Adrenal gland (tissue), 9 donors: ENCODE measurements at regions not wholly inside any gene's neighbourhood (a gene's known extent, or its start where the extent isn't known, plus 50 kb on each side); places are given as distances from the start of the nearest gene placed in this dataset.
"Not testable (repeated sequence)": the region's sequence is repeated elsewhere in the genome, so short reads cannot be mapped to it uniquely, and the experiment has no call there.

ENCODE experiments used
- DNase-seq, 7 donors: peaks; one replicate each; pipeline ENCODE4 v3.0.0-alpha.2; 2019 to 2020
- H3K27ac ChIP-seq, 5 donors: fragments of 200-600 bp; sonication (generic) in 4 of 5; 1 replicate in 3 of 5; 2 replicates in 2 of 5; pipeline versions ENCODE4 v1.5.1 to v1.8.0; 2016 to 2020; ENCODE audit warnings: mild to moderate bottlenecking in 1 of 5
- H3K27me3 ChIP-seq: fragments of 200-600 bp; 2 replicates; pipeline ENCODE4 v1.8.0; 2021
- H3K36me3 ChIP-seq, 2 donors: fragments of 200-600 bp; replicated peaks in 1 of 2; 1 replicate in 1 of 2; 2 replicates in 1 of 2; pipeline versions ENCODE4 v1.5.1 to v1.8.0; 2018 to 2022
- H3K4me1 ChIP-seq, 2 donors: fragments of 200-600 bp; replicated peaks in 1 of 2; 1 replicate in 1 of 2; 2 replicates in 1 of 2; pipeline versions ENCODE4 v1.5.1 to v1.8.0; 2018 to 2021
- H3K4me3 ChIP-seq, 4 donors: fragments of 200-600 bp; sonication (generic) in 3 of 4; one replicate each; pipeline ENCODE4 v1.5.1; 2016 to 2018
- H3K9me3 ChIP-seq, 3 donors: fragments of 200-600 bp; sonication (generic) in 1 of 3; replicated peaks in 1 of 3; 1 replicate in 2 of 3; 2 replicates in 1 of 3; pipeline versions ENCODE4 v1.5.1 to v1.8.0; 2016 to 2021
- POLR2A ChIP-seq, 2 donors: fragments of 450-650 bp; IDR thresholded peaks; one replicate each; pipeline ENCODE4 v1.6.1; 2017; ENCODE audit warnings: antibody characterized with exemption in 2 of 2, mild to moderate bottlenecking in 2 of 2, moderate library complexity in 1 of 2
- WGBS, 4 donors: extraction: QIAGEN DNeasy Blood & Tissue Kit in 2 of 4; methylation state at CpG; one replicate each; pipeline versions ENCODE4 v1.1.5 to v1.1.7; 2013 to 2017; 5-methylcytosine and 5-hydroxymethylcytosine counted together
- intact Hi-C, 2 donors: fragments of 100-400 bp; cut with DNase I; formaldehyde crosslinking; loops; one replicate each; pipeline versions ENCODE4 v1.14.1 to v1.15.0; 2022 to 2023
- TF ChIP-seq, protein P1 (sequence below), 6 experiments: fragments of 450-650 bp in 4 of 6; fragments of 200-600 bp in 2 of 6; sonication (generic) in 1 of 6; IDR thresholded peaks; 1 replicate in 5 of 6; 2 replicates in 1 of 6; pipeline versions ENCODE4 v1.5.1 to v1.8.0; 2016 to 2021; ENCODE audit warnings: antibody characterized with exemption in 6 of 6, mild to moderate bottlenecking in 2 of 6, moderate library complexity in 1 of 6
- donor health status: healthy with polysubstance abuse.
- donor health status: Bipolar disorder and iron deficiency.
- donor health status: DM: yes; HTN: yes; CAD: no.
- donor health status: DM: no; HTN: no; CAD: no.
- donor health status: DM: no; HTN: no; CAD: no.

DNA sequence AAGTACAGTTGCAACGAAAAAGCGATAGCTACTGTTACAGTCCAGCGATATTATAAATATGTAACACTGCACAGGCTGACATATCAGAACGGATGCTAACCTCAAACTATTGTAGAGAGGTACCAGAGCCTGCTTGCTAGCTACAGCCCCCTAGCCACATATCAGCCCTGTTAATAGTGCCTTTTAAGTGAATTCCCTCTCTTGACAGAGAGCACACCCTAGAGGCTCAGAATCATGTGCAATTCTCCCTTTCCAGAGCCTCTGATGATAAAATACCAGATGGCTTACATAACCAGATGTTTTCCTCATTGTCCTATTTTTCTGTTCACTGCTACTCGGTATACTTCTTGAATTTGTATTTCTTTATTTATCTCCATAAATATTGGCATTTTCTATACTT lies 960.7 kb upstream of the CELF2 start:
- no peak for TF ChIP-seq POLR2A (IDR thresholded peaks at IDR 0.05)
- TF ChIP-seq, protein P1, sequence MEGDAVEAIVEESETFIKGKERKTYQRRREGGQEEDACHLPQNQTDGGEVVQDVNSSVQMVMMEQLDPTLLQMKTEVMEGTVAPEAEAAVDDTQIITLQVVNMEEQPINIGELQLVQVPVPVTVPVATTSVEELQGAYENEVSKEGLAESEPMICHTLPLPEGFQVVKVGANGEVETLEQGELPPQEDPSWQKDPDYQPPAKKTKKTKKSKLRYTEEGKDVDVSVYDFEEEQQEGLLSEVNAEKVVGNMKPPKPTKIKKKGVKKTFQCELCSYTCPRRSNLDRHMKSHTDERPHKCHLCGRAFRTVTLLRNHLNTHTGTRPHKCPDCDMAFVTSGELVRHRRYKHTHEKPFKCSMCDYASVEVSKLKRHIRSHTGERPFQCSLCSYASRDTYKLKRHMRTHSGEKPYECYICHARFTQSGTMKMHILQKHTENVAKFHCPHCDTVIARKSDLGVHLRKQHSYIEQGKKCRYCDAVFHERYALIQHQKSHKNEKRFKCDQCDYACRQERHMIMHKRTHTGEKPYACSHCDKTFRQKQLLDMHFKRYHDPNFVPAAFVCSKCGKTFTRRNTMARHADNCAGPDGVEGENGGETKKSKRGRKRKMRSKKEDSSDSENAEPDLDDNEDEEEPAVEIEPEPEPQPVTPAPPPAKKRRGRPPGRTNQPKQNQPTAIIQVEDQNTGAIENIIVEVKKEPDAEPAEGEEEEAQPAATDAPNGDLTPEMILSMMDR (IDR thresholded peaks at IDR 0.05): no peak
- intact Hi-C loops: no loop called here
- no peak for DNase-seq
- Histone ChIP-seq H3K4me3 (no peak overlapping the region), H3K9me3 (no peaks in the 10 kb centered on the region), H3K36me3 (no peaks in the 10 kb centered on the region), H3K4me1 (no peaks in the 10 kb centered on the region), H3K27me3 (no peaks in the 10 kb centered on the region), H3K27ac (no peak overlapping the region)
- WGBS, 4 donors: 74 to 80% (median 77%) methylated on average over 5 of the region's 5 CpGs

DNA sequence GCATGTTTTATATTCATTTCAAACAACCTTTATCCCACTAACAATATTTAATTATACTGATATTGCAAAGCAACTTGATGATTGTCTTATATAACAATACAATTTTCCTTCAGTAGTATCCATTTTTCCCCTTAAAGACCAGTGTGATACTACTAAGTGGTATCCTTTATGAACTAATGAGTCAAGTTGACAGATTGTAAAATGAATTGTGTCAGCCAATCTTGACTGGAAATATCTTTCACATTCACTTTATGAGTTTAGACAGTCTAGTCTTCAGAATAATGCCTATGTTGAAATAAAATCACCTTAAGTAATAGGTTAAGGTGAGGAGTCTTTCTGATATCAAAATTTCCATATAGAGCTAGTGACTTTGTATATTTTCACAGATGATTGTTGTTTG lies 950.0 kb upstream of the CELF2 start:
- no peak overlapping the region for H3K27ac ChIP-seq
- DNase-seq: no peak
- H3K36me3 ChIP-seq: no peaks in the 10 kb centered on the region
- no peak overlapping the region for H3K4me3 ChIP-seq
- intact Hi-C loops: no loop called here
- H3K27me3 ChIP-seq: no peaks in the 10 kb centered on the region
- H3K9me3 ChIP-seq: no peaks in the 10 kb centered on the region
- no peak for TF ChIP-seq POLR2A (IDR thresholded peaks at IDR 0.05)
- TF ChIP-seq, protein P1 (IDR thresholded peaks at IDR 0.05): no peak
- no peaks in the 10 kb centered on the region for H3K4me1 ChIP-seq

DNA sequence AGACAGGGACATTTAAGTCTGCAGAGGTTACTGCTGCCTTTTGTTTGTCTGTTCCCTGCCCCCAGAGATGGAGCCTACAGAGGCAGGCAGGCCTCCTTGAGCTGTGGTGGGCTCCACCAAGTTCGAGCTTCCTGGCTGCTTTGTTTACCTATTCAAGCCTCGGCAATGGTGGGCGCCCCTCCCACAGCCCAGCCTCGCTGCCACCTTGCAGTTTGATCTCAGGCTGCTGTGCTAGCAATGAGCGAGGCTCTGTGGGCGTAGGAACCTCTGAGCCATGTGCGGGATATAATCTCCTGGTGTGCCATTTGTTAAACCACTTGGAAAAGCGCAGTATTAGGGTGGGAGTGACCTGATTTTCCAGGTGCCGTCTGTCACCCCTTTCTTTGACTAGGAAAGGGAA lies 942.8 kb upstream of the CELF2 start:
- H3K27ac ChIP-seq, intact Hi-C loops, H3K27me3 ChIP-seq, H3K36me3 ChIP-seq, H3K9me3 ChIP-seq, H3K4me3 ChIP-seq, DNase-seq, H3K4me1 ChIP-seq: not testable (repeated sequence)
- WGBS, 4 donors: 83 to 90% (median 88%) methylated on average over 9 of the region's 9 CpGs

DNA sequence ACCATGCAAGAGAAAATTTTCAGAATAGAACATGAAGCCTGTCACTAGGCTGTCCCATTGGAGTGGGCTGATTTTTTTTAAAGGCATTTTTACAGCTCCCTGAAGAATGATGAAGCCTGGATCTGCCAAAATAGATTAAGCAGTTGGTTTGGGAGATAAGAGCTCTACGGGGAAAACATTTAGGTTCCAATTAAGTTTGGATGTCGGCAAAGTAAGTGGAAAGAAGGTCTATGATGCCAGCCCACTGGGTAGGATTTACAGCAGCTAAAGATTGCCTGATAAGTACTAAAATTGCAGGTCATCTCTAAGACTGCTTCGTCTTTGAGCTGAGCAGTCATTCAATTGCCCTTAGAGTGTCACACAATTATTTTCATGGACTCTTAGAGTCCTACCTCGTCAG lies 939.2 kb upstream of the CELF2 start:
- 35 to 46% (median 38%) methylated on average over 4 of the region's 4 CpGs for WGBS, 4 donors
- TF ChIP-seq, protein P1 (IDR thresholded peaks at IDR 0.05): no peak
- no peak for TF ChIP-seq POLR2A (IDR thresholded peaks at IDR 0.05)
- Histone ChIP-seq H3K9me3 (no peaks in the 10 kb centered on the region), H3K36me3 (no peaks in the 10 kb centered on the region), H3K4me1 (no peaks in the 10 kb centered on the region), H3K4me3 (no peak overlapping the region), H3K27ac (no peak overlapping the region), H3K27me3 (no peaks in the 10 kb centered on the region)
- no peak for DNase-seq
- intact Hi-C loops: no loop called here

DNA sequence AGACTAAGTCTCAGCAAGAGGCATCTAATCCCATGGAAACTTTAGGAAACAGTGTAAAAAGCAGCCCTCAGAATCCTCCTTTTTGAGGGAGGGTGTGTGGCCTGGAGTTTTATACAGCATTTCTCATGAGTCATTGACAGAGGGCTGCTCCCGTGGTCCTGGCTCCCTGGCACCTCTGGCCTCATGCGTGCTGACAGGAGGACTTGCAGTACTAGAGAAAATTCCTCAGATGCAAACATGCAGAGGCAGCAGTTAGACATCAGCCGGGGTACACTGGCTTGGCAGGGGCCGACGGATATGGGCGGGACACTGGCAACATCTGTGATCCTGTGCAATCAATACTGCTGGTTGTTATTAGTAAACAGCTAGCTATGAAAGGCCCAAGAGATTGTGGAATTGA lies 925.1 kb upstream of the CELF2 start:
- H3K4me1 ChIP-seq: no peaks in the 10 kb centered on the region
- no peak overlapping the region for H3K4me3 ChIP-seq
- no peak for TF ChIP-seq POLR2A (IDR thresholded peaks at IDR 0.05)
- TF ChIP-seq, protein P1 (IDR thresholded peaks at IDR 0.05): no peak
- no peaks in the 10 kb centered on the region for H3K9me3 ChIP-seq
- H3K27ac ChIP-seq: no peak overlapping the region
- WGBS, 4 donors: 57 to 87% (median 60%) methylated on average over 3 to 6 of the region's 6 CpGs
- no peaks in the 10 kb centered on the region for H3K27me3 ChIP-seq
- intact Hi-C loops: no loop called here
- DNase-seq: peak in 3 of 7 donors; percentile 2 to 15 (median 13)
- no peaks in the 10 kb centered on the region for H3K36me3 ChIP-seq
